HG03097 (cell line): ENCODE measurements at regions not wholly inside any gene's neighbourhood (a gene's known extent, or its start where the extent isn't known, plus 50 kb on each side); places are given as distances from the start of the nearest gene placed in this dataset.
"Not testable (repeated sequence)": the region's sequence is repeated elsewhere in the genome, so short reads cannot be mapped to it uniquely, and the experiment has no call there.

Source experiments
- ATAC-seq: cut with Tn5 transposase; IDR thresholded peaks from one replicate; pipeline ENCODE4 v1.9.1; 2021; ENCODE audit not compliant: unreplicated experiment, low FRiP score

DNA sequence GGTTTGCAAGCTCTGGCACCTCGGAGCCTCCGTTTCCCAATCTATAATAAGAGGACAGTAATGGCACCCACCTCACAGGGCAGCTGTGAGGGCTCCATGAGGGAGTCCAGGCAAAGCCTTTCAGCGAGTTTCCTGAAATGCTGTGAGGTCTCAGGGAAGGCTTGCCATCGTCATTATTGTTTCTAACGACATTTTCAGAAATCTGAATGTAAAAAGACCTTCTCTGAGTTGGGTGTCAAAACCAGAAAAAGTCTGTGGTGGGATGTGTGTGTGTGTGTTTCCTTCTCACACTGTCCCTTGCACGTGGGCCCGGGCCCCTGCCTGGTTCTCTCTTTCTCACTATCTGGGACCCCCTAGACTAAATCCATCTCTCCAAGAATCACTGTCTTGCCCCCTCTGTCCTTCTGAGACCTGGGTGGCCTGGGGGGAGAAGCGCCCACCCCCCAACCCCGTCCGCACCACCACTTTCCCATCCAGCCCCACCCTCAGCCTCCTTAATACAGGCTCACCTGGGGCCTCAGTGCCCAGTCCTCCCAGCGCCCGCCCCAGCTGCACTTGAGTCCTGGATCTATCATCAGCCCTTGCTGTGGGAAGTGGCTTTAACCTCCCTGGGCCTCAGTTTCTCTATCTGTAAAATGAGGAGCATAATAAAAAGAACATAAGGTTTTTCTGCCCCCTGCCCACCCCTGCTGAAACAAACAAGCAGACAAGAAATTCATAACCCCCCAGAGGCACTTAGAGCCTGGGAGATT is 180.3 kb downstream of the C9orf50 start:
- ATAC-seq, result no peak

DNA sequence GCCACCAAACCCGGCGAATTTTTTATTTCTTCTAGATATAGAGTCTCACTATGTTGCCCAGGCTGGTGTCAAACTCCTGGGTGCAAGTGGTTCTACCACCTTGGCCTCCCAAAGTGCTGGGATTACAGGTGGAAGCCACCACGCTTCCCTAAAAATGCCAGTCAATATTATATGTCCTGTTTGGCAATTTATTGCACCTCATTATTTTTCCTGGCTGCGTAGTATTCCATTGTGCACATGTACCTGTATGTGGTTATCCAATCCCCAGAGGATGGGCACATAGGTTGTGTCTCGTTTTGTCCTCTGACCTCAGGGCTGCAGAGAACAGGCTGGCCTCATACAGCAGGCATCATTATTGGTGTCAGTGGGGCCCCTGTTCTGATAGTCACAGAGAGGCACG is 181.7 kb downstream of the C9orf50 start:
- no peak for ATAC-seq

DNA sequence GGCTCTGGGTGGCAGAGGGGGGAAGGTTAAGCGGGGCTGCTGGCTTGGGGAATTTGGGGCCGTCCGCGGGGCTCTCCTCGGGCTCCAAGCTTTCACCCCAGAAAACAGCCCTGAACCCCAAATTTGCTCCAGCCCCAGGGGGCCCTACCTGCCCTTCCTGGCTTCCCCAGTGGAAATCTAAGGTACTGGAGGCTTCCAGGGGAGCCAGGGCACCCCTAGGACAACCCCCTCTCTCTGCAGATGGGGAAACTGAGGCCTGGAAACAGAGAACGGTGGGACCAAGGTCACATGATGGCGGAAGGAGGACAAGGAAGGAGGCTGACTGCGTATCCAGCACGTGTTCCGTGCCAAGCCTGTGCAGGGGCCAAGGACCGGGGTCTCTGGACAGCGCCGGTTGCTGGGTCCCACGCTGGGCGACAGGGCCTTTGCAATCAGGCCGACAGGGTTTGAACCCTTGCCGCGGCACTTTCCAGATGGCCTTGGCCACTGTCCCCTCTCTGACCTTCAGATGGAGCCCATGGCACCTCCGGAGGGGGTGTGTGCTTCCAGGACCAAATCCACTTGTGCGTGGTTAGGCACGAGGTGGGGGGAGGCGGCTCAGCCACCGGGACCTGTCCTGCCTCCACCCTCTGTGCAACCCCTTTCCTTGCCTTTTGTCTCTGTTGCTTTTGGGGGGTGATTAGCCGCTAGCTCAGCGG is 183.1 kb downstream of the C9orf50 start:
- ATAC-seq, result no peak

DNA sequence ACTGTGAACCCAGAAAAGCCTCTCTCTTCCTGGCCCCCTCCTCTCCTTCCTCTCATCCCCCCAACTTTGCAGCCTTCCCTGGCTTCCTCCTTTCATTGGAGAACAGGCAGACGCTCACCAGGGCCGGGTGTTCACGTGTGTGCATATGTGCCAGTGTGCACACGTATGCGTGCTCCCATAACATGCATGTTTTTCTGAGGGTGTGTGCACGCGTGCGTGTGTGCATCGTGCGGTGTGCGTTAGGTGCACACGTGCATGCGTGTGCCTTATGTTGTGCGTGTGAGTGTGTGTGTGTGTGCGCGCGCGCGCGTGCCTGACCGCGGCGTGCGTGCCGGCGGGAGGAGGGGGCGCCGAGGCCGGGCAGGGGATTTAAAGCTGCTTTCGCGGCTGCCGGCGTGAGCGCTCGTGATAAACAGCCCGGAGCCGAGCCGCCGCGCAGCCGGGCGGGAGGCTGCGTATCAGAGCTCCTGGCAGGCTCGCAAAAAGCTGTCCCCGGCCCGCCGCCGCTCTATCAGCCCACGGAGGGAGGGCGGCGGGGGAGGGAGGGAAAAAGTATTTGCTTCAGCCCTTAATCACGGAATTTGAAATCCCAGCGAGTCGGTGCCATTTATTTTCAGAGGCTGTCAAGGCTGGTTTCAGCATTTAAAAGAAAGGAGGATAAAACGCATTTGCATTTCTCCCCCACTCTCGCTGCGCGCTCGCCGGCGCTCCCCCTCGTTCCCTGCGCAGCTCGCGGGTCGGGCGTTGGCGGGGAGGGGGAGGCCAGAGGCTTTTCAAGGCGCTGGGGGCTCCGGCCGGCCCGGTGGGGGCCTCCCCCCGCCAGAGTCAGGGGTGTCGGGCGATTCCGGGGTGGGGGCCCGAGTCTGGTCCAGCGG is 183.9 kb downstream of the C9orf50 start:
- ATAC-seq, result no peak

DNA sequence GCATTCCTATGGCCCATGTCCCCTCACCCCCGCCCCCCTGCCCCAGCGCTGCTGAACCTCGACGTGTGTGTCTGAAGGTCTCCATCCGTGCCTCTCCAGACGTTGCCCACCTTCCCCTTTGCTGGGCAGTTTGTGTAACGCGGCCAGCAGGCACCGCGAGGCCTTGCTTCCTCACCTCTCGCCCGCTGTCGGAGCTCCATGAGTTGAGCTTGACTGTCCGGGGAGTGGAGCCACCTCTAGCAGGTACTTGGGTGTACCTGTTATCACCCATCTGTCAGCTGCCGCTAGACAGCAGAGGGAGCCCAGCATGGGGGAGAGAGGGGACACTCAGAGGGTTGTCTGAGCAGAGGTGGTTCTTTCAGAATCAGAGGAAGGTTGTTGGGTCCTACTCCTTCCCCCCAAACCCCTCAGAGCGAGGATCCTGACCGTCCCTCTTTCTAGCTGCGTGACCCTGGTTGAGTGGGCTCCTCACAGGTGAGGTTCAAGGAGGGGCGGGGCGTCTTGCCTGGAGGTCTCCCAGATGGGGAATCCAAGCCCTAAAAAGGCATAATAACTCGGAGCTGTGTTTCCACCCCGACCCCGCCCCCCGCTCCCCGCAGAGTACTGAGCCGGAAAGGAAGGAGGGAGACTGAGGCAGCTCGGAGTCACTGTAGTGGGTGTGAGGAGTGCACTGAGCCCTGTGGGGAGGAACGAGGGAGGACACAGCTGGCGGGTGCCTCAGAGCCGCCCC is 184.7 kb downstream of the C9orf50 start:
- ATAC-seq, result no peak

DNA sequence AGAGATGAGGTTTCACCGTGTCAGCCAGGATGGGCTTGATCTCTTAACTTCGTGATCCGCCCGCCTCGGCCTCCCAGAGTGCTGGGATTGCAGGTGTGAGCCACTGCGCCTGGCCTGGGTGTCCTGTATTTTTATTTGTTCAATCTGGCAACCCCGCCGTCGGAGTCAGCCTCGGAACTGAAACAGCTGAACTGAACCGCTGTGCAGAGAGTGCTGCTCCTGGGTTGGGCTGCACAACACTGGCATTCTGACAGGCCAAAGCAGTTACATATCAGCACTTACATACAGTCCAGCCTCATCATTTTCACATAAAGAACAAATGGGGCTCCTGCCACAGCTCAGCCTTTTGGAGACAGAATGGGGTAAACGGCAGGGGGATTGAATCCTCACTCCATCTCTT is 185.6 kb downstream of the C9orf50 start:
- no peak for ATAC-seq

DNA sequence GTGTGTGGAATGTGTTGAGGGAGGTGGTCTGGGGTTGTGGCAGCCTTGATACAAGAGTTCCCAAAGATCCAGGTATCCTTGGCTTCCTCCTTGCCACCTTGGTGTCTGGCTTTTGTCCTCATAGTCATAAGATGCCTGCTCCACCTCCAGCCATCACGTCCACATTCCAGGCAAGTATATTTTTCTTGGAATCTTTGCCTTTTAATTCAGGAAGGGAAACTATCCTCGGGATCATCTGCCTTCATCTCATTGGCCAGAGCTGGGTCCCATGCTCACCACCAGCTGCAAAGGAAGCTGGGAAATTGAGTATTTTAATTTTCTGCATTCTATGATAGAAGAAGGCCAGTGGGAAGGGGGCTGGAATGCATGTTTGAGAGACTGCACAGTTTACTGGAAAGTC is 186.7 kb downstream of the C9orf50 start:
- ATAC-seq, result no peak

DNA sequence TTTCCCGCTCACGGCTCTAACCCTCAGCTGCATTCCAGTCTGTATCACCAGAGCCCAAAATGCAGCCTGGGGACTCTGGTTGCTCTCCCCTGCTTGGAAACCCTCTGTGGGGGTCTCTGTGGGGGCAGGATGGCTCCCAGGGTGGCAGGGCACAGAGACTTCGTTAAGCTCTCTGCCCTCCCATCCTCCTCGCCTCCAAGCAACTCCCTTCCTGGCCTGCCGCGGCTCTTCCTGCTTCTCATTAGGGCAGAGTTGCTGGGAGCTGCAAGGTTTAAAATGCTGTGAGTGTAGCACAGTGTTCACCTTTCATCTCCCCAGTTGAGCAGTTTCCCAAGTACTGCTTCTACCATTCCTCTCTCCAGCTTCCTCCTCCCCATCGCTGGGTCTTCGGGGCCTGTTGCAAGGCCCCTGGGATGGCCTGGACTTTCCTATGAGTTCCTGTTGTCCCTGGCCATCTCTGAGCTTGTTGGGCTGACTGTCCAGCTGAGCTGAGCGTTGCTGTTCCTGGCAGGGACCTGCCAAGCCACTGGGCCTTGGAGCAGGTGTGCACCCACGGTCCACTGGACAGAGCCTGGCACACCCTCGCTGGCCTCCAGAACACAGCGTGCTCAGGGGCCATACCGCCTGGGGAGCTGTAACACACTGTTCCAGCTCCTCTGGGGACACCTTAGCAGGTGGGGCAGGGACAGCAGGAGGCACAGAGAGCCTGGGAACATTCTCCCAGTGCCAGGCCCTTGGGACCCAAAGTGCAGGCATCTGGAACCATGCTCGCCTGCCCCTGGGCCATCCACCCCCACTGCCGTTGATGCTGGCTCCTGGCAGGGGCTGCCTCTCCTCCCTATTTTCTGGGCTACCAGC is 188.4 kb downstream of the C9orf50 start:
- ATAC-seq, result no peak

DNA sequence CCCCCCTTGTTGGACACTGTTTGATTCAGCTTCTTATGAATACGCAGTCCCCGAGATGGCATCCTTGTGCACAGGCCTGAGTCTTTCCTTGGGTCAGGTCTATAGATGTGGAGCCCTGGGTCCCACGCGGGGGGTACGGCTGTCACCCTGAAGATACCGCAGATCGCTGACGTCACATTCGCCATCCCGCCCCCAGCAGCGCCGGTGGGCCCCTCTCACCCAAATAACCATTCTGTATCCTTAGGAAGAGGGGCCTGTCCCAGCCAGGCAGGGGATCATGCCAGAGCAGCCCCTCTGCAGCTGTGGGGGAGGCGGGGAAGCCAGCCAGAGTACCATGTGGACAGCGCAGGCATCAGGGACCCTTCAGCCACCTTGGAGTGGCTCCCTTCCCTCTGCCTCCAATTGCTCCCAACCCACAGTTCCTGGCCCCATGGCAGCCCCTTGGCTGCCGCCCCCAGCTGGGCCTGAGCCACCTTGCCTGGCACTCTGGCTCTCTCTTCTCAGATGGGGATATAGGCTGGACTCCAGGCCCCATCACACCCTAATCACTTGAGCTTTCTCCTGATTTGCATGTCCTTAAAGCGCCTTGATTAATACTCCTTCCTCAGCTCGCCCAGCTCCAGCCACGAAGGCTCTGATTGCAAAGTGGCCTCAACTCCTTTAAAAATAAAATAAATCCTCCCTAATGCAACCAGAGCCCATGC is 189.8 kb downstream of the C9orf50 start:
- no peak for ATAC-seq

DNA sequence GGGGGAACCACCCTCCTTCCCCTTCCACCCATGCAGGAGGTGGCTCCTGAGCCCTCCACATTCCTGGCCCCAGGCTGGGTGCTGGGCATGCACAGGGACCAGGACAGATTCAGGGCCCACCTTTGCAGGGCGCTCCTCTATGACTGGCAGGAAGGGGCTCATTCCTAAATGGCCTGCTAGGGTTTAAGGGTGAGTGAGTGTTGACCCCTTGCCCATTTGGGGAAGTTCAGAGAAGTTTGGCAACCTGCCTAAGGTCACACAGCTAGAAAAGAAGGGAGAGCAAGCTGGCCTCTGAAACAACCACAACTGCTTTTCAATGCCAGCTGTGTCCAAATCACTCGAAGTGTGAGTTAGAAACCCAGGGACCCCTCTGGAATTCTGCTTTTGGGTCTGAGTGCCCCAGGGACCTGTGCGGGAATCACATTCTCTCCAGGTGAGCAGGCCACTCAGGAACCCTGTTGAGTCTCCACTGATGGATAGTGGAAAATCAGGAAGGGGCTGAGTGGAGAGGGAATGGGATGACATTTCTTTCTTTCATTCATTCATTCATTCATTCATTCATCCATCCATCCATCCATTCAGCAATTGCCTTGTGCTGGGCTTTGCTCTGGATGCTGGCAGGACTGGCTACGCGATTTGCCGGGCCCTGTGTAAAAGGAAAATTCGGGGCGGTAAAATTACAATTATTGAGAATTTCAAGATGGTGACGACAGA is 191.9 kb downstream of the C9orf50 start:
- ATAC-seq, result no peak

DNA sequence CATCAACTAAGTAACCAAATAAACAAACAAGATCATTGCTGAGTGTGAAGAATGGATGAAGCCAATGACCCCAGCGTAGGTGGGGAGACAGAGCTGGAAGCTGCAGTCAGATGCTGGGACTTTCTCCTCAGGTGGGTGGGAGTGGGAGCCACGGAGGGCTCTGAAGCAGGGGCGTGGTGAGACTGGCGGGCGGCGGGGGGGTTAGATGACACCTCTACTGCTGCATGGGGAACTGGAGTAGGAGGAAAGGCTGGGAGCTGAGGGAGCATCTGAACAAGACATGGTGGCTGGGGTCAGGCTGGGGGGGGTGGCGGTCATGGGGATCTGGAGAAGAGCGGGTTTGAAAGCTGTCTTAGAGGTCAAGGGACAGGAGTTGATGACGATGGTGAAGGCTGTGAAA is 193.8 kb downstream of the C9orf50 start:
- no peak for ATAC-seq

DNA sequence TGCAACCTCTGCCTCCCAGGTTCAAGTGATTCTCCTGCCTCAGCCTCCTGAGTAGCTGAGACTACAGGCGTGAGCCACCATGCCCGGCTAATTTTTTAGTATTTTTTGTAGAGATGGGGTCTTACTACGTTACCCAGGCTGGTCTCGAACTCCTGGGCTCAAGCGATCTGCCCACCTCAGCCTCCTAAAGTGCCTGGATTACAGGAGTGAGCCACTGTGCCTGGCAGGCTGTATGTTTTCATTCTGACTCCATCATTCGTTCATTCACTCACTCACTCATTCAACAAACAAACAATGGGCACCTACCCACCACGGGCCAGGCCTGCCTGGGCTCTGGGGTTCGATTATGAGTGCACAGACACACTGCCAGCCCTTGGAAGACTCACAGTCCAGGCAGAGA is 197.1 kb downstream of the C9orf50 start:
- ATAC-seq, result not testable (repeated sequence)

DNA sequence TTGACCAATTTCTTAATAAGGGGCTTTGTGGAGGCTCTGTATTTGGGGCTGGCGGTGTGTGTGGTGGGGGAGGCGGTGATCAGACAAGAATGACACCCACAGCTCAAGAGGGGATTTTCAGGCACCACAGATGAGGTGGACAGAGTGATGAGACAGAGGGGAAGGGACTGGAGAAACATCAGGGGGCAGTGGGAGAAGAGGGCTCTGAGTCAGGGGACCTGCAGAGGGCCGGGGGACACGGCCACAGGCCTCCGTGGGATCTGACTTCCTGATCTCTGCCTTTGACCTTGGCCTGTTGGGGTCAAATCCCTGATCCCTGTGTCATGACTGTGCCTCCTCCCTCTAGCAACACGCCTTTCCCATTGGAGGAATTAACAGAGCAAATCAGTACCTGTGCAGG is 197.7 kb downstream of the C9orf50 start:
- ATAC-seq, result no peak

DNA sequence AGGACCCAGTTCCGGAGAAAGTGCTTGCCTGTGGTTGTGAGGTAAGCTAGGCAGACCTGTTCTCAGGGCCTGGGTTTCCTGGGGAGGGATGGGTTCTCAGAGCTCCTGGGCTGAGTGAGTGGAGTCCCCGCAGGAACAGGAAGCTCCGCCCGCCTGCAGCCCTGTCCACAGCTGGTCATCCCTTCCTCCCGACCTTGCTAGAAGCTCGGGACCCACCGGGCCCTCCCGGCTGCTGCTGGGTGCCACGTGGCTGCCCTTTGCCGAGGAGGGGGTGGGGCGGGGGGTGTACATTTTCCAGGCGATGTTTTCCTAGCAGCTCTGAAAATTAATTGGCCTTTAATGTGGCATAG is 198.1 kb downstream of the C9orf50 start:
- no peak for ATAC-seq

DNA sequence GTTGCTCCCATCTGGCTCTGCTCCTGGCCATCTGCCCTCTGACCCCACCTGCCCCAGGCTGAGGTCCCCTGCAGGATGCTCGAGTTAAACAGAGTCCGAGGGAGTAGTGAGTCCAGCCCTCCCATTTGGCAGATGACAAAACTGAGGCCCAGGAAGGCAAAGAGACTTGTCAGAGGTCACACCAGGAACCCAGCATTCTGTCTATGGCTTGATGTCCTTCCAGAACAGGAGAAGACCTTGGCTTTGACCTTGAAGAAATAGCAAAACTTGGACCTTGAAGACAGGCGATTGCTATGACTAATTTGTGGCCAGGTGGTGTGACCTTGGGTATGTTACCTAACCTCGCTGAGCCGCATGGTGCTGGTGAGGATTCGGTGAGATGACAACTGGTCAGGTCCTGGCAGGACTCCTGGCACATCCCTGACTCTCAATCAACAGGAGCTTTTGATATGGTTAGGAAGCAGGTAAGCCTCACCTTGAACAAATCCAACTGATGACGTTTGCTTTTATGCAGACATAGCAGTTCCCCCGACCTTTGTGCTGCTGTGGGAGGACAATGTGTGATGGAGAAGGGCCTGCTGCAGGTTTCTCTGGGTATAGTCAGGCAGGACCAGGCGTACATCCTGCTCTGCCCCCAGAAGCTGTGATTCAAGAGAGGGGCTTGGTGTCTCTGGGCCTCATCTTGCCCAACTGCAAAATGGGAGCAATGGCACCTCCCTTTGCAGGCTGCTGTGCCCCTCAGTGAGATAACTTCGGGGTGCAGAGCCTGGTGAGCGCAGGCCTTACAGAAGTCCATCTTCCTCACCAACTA is 198.7 kb downstream of the C9orf50 start:
- no peak for ATAC-seq

DNA sequence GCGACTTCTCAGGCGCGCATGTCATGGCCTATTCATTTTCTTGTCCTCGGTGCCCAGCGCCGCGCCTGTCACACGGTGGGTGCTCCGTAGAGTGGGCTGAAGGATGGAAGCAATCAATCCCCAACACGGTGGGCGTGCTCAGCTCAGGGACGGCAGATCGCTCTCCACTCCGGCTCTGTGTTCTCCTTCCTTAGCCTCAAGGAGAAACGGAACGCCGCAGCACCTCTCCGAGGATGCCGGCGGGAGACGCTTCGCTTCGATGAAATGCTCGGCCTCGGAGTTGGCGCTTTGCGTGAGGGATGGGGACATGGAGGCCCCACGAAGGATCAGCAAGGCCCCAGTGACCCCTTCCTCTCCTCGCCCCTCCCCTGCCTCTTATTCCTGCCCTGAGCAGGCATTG is 199.5 kb downstream of the C9orf50 start:
- ATAC-seq, result no peak

DNA sequence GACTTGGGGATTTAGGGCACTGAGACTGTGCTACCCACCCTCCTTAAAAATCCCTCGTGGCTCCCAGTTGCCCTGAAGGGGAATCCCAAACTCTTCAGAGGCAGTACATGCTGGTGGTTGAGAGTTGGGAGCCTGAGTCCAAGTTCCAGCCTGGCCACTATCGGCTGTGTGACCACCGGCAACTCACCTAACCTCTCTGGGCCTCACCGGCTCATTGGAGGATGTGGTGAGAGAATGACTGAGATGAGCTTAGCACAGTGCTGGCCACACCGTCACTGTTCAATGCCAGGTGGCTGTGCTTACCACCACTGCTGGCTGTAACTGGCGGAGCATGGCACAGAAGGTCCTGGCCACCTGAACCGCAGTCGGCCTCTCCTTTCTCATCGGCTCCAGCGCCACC is 200.2 kb downstream of the C9orf50 start:
- no peak for ATAC-seq

DNA sequence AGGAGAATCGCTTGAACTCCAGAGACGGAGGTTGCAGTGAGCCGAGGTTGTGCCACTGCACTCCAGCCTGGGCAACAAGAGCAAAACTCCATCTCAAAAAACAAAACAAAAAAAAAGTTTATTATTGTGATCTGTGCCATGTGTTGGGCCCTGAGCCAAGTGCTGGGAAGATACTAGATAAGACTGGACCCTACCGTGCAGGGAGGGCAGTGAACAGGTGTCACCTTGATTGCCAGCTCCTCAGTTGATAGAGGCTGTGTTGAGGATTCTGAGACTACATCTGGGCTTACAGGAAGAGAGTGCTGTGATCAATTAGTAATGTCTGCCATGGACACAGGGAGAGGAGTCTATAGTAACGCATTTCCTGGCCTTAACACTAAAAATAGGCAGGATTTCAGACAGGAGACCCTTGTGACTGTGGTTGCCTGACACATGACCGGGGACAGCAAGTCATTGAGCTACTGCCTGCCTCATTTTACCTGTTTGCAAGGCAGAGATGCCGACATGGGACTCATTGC is 201.5 kb downstream of the C9orf50 start:
- no peak for ATAC-seq
